HG03095 (cell line): ENCODE measurements at regions not wholly inside any gene's neighbourhood (a gene's known extent, or its start where the extent isn't known, plus 50 kb on each side); places are given as distances from the start of the nearest gene placed in this dataset.
"Not testable (repeated sequence)": the region's sequence is repeated elsewhere in the genome, so short reads cannot be mapped to it uniquely, and the experiment has no call there.

Experiments used
- ATAC-seq: cut with Tn5 transposase; IDR thresholded peaks from one replicate; pipeline ENCODE4 v1.9.1; 2021; ENCODE audit warnings: moderate library complexity; ENCODE audit not compliant: unreplicated experiment

DNA sequence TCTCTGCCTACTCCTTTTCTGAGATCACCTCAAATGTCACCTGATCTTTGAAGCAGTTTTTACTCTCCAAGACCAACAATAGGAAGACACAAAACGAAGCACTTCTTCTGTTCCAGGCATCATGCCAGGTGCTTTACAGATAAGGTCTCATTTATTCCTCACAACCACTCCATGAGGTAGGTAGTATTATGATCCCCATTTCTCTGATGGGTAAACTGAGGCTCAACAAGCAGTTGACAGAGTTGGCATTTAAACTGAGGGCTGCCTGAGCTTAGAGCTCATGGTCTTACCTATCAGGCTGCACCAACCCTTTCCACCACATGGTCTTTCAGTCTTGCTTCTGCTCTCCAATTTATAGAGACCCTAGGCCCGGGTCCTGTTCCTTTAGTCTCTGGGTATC, 147.2 kb upstream of the JUN start:
- no peak for ATAC-seq

- ATAC-seq = no peak
Measured at GRCh38 chr1:58931756-58932155, 147.9 kb upstream of the JUN start.

DNA sequence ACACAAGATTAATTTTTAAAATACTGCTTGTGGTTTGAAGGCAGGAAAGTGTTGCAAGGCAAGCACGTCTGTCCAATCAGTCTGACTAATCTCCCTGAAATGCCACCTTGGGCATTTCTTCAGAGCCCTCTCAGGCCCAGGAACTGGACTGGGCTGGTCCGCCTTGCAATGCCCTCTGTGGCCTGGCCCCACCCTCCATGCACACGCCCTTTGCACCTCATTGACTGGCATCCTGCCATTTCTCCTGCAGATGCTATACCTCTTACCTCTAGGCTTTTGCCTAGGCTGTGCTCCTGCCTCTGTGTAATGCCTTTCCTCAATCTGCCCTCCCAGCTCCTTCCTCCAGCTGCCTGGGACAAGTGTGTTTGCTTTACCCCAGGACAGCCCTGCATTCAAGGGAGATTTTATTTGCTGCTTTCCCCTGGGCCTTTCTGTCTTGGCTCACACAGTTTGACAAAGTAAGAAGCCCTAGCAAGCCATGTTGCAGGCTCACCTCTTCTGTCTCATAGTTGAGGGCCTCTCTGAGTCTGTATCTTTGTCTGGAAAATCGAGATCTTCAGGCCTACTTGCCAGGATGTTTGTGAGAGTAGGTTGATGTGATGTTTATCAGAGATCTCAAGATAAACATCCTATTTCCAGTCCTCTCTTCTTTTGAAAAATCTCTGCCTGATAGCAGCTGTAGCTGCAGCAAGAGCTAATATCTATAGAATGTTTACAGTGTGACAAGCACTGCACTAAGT, 149.2 kb upstream of the JUN start:
- ATAC-seq = no peak

- ATAC-seq = no peak
Measured at GRCh38 chr1:58933599-58933926, 149.7 kb upstream of the JUN start.

DNA sequence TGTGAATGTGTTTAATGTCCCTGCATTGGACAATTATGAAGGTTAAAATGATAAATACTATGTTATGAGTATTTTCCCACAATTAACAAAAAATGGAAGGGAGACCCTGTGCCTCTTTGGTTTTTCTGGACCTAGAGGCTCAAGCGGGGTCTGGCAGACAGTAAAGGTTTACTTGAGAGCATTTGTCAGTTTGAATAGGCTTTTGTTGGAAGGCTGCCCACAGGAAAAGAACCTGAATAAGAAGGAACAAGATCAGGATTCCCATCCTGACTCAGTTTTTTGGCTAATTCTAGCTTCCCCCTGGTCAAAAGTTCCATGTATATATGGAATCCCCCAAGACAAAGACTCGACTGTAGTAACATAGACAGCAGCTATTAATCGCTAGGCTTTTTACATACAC, 150.9 kb upstream of the JUN start:
- ATAC-seq = no peak

DNA sequence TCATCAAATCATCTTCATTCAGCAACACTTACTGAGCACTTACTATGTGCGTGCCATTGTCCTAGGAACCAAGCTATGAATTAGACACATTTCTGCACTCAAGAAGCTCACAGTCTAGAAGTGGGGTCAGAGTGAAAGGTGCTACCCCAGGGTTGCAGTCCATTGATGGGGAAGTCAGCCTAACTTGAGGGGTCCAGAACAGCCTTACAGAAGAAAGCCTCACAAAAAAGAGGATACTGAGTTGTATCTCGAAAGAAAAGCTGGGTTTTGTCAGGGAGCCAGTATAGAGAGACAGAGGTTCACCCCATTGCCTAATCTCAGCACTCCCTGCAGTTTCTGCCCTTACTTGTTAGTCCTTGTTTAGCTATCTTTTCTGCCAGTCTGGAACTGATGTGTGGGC, 153.1 kb upstream of the JUN start:
- ATAC-seq = no peak

GRCh38 chr1:58939146-58939545, 155.3 kb upstream of the JUN start:
- ATAC-seq = no peak

DNA sequence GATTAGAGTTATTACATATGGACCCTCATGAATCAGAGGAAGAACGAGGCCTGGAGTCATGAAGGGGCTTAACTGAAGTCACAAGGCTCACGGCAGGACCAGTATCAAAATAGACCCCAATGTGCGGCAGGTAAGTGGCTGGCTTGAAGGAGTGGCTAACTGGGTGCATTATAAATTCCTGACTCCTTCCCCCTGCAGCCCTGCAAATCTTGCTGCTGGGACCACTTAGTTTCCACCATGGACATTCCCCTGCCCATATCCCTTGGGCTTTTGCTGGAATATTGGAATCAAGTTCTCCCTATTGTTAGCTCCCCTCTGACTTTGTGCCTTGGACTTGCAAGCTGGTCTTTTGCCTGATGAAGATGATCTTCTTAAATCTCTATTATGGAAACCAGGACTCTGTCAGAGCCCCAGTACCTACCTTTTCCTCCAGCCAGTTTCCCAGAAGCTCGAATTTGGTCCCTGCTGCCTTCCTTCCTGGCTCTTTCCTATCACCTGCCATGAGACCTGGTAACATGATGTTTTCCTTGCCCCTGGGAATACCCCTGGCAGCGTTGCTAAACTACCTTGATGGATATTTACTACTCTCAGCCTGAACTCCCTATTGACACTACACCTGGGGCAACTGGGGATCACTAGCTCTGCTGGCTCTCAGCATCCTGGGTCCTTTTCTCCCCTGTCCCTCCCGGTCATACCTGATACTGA, 156.0 kb upstream of the JUN start:
- ATAC-seq = no peak

DNA sequence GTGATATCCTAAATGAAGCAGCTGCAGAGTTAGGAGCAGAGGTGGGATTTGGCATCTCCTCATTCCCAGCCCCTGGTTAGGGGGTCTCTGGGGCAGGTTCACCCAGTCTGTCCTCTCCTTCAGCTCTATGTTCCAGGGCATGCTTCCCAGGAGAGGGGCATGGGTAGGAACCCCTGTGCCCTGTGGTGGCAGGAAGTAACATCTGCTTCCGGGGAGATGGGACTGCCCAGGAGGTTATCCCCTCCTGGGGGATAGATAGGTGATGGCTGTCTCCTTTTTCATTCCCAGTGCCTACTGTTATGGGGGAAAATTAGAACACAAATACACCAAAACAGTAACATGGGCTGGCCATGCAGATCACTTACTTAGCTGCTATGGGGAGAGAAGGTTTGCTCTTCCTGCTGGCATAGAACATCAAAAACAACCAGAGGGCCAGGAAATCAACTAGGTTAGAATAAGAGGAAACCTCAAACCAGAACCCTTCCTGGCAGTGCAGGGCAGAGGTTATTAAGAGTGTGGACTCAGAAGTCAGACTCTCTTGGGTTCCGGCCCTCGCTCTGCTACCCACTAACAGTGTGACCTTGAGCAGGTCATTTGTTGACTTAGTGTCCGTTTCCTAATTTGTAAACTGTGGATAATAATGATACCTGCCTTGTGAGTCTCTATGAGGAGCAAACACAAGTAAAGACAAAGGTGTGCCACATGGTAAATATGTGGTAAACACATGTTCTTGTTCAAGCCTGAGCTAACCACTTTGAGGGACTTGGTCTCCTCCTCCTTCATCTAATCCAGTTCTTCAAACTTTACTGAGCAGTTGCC, 157.8 kb upstream of the JUN start:
- ATAC-seq = no peak

DNA sequence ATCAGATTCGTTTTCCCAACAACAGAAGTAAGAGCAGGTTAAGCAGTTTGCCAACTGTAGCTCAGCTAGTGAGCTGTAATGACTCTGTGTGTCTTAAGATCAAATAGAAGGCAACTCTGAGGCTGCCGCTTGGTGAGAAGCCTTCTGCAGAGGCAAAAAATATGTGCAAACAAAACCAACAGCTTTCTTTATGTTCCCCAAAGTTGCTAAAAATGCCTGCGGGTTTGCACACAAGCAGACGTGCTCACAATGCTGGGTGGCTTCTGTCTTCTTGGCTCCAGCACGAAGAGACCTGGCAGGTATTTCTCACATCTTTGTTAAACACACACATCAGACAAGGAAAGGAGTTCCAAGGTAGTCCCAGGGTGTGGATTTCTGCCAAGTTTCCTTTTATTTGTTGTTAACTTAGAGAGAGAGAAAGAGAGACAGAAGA, 158.9 kb upstream of the JUN start:
- ATAC-seq = no peak

GRCh38 chr1:58943776-58944175, 159.9 kb upstream of the JUN start:
- no peak for ATAC-seq

- no peak for ATAC-seq
Measured at GRCh38 chr1:58944439-58944838, 160.6 kb upstream of the JUN start.

GRCh38 chr1:58946390-58946789, 162.5 kb upstream of the JUN start:
- ATAC-seq = no peak

DNA sequence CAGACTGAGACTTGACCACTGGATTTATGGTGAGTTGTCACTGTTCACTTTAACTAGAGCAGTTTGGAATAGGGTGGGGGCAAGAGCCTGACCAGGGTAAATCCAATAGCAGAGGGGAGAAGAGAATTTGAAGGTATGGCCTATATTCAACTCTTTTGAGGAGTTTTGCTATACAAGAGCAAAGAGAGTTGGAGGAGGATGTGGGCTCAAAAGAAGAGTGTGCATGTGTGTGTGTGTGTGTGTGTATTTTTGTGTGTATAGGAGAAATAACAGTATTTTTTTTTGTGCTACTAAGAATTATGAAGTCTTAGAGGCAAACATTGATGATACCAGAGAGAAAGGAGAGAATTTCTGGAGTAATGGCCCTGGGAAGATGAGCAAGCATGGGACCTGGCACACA, 164.8 kb upstream of the JUN start:
- no peak for ATAC-seq

DNA sequence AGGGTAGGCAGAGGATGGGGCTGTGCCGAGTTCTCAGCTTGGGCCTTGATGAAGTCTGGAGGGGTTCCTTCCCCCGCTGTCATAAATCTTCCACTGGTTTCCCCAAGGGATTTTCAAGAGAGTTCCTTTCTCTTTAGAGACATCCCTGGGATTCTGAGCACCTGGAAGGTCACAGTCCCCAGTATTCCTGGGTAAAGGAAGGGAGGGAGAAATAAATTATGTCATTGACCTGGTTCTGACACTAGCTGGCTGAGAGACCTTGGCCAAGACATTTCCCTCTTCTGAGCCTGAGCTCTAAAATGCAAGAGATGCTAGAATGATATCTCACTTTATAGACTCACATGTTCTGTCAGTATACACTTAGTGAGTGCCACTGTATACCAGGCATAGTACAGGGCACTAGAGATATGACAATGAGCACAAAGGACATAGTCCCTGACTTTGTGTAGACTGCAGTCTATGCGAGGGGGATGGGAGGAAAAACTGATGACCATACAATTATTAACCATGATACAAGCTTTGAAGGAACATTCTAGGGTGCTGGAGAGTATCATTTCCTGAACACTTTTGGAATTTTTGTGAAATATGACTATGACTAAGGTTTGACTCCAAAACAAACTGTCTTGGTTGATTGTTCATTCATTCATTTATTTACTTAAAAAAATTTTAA, 165.8 kb upstream of the JUN start:
- ATAC-seq = no peak

DNA sequence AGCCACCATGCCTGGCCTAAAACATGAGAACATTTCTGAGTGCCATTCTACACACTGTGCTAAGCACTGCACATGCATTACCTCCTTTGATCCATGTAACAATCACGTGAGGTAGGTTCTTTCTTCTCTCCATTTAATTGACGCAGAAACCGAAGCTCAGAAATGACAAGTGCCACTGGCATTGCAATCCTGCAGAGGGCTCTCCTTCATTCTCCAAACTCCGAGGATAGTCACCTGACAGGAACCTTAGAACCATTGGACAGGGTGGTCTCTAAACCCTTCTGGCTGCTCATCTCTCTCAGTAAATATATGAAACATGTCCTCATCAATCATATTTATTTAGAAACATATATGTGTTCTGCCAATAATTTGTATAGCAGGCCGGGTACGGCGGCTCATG, 167.1 kb upstream of the JUN start:
- no peak for ATAC-seq

GRCh38 chr1:58953951-58954350, 170.1 kb upstream of the JUN start:
- not testable (repeated sequence) for ATAC-seq

DNA sequence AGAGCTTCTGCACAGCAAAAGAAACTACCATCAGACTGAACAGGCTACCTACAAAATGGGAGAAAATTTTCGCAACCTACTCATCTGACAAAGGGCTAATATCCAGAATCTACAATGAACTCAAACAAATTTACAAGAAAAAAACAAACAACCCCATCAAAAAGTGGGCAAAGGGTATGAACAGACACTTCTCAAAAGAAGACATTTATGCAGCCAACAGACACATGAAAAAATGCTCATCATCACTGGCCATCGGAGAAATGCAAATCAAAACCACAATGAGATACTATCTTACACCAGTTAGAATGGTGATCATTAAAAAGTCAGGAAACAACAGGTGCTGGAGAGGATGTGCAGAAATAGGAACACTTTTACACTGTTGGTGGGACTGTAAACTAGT, 179.4 kb upstream of the JUN start:
- not testable (repeated sequence) for ATAC-seq

DNA sequence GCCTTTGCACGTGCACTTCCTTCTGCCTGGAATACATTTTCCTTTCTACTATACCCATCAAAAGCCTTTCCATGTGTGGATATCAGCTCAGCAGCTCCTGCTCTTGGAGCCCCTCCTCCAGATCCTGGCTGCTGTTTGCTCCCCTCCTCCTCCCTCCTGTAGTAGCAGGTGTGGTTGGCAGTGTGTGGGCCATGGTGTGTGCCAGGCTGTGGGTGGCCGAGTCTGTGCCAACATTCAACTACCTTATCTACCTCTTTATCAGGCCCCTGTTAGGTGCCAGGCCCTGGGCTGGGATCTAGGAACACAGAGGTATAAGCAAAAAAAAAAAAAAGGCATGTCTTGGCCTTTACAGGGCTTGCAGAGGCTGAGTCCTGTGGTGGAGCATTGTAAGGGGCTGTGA, 180.6 kb upstream of the JUN start:
- no peak for ATAC-seq

DNA sequence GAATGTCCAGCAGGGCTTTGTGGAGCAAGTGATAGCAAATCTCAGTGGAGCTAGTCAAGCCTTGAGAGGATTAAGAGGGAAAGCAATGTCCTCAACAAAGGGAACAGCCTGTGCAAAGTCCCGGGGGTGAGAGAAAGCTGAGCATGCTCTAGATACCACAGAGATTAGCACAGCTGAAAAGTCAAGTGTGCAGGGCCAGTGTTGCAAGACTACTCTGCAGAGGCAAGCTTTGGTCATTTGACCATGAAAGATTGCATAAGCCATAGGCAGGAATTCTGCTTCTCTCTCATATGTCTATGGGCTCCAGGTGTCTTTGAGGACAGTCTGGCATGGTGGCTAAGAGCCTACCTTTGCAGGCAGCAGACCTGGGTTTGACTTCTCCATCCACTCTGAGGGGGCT, 181.0 kb upstream of the JUN start:
- no peak for ATAC-seq

GRCh38 chr1:58966103-58966916, 182.5 kb upstream of the JUN start:
- ATAC-seq = no peak
